KMS-11 (cell line): ENCODE measurements at regions not wholly inside any gene's neighbourhood (a gene's known extent, or its start where the extent isn't known, plus 50 kb on each side); places are given as distances from the start of the nearest gene placed in this dataset.
A peak's percentile ranks its signal among the peaks of the same experiment; 100 is the strongest.

Source experiments
- H2AFZ ChIP-seq: fragments of 200-600 bp; sonication (generic); 2 replicates; pipeline ENCODE4 v1.6.1; 2016; ENCODE audit warnings: antibody characterized with exemption, mixed run types, low read depth
- H3K27ac ChIP-seq: fragments of 200-600 bp; sonication (generic); 2 replicates; pipeline ENCODE4 v1.6.1; 2016; ENCODE audit warnings: mild to moderate bottlenecking, mixed run types
- H3K27me3 ChIP-seq: fragments of 200-600 bp; sonication (generic); 2 replicates; pipeline ENCODE4 v1.6.1; 2017; ENCODE audit warnings: mild to moderate bottlenecking, low read depth, mixed run types, moderate library complexity; ENCODE audit not compliant: insufficient read depth
- H3K36me3 ChIP-seq: fragments of 200-600 bp; sonication (generic); 2 replicates; pipeline ENCODE4 v1.6.1; 2017; ENCODE audit warnings: mild to moderate bottlenecking, mixed run types; ENCODE audit not compliant: insufficient read depth
- H3K4me1 ChIP-seq: fragments of 200-600 bp; sonication (generic); 2 replicates; pipeline ENCODE4 v1.6.1; 2016; ENCODE audit warnings: mild to moderate bottlenecking, low read depth, mixed run types; ENCODE audit not compliant: poor library complexity, severe bottlenecking
- H3K4me2 ChIP-seq: fragments of 200-600 bp; sonication (generic); 2 replicates; pipeline ENCODE4 v1.7.0; 2016; ENCODE audit warnings: mild to moderate bottlenecking, mixed run types
- H3K4me3 ChIP-seq: fragments of 200-600 bp; sonication (generic); IDR thresholded peaks from 2 replicates; pipeline ENCODE4 v1.6.1; 2017; ENCODE audit warnings: low read depth, low read length, mixed read lengths; ENCODE audit not compliant: insufficient read depth
- H3K79me2 ChIP-seq: fragments of 200-600 bp; sonication (generic); 2 replicates; pipeline ENCODE4 v1.6.1; 2016; ENCODE audit warnings: low read depth, mixed run types; ENCODE audit not compliant: insufficient read depth
- H3K9ac ChIP-seq: fragments of 200-600 bp; sonication (generic); 2 replicates; pipeline ENCODE4 v1.6.1; 2016; ENCODE audit warnings: mild to moderate bottlenecking, mixed run types
- H4K20me1 ChIP-seq: fragments of 200-600 bp; sonication (generic); 2 replicates; pipeline ENCODE4 v1.6.1; 2016; ENCODE audit warnings: mild to moderate bottlenecking, mixed run types; ENCODE audit not compliant: insufficient read depth
- CTCF ChIP-seq: fragments of 200-600 bp; sonication (generic); conservative IDR thresholded peaks from 2 replicates; pipeline ENCODE4 v1.6.1; 2017; ENCODE audit warnings: low read depth, mild to moderate bottlenecking, antibody characterized with exemption, low read length, moderate library complexity, mixed read lengths

- no peaks in the 10 kb centered on the region for H4K20me1 ChIP-seq
- H2AFZ ChIP-seq = no peak overlapping the region
- no peak overlapping the region for H3K9ac ChIP-seq
- no peak for TF ChIP-seq CTCF
- H3K27ac ChIP-seq = no peak overlapping the region
- no peaks in the 10 kb centered on the region for H3K36me3 ChIP-seq
- H3K4me1 ChIP-seq = peaks cover 26% of the 10 kb centered on the region
- no peak overlapping the region for H3K4me3 ChIP-seq
- no peaks in the 10 kb centered on the region for H3K79me2 ChIP-seq
- H3K27me3 ChIP-seq = no peaks in the 10 kb centered on the region
- H3K4me2 ChIP-seq = no peak overlapping the region
Observed at GRCh38 chrX:138011468-138011867, 445.5 kb downstream of the ZIC3 start.

GRCh38 chrX:138014577-138014976 is 448.6 kb downstream of the ZIC3 start:
- H3K27ac ChIP-seq = no peak overlapping the region
- no peak overlapping the region for H3K9ac ChIP-seq
- no peaks in the 10 kb centered on the region for H4K20me1 ChIP-seq
- TF ChIP-seq CTCF = no peak
- 0 out of 2 replicates have a peak overlapping the region, but pooled peaks have one; percentile 5 for H3K4me2 ChIP-seq
- H3K27me3 ChIP-seq = no peaks in the 10 kb centered on the region
- no peaks in the 10 kb centered on the region for H3K36me3 ChIP-seq
- no peaks in the 10 kb centered on the region for H3K79me2 ChIP-seq
- H3K4me1 ChIP-seq = peaks cover 28% of the 10 kb centered on the region
- H2AFZ ChIP-seq = peak overlapping the region; percentile 24; the same call in 1 of the 2 replicates
- H3K4me3 ChIP-seq = no peak overlapping the region

GRCh38 chrX:138018145-138018799 is 452.3 kb downstream of the ZIC3 start:
- no peak overlapping the region for H3K4me2 ChIP-seq

DNA sequence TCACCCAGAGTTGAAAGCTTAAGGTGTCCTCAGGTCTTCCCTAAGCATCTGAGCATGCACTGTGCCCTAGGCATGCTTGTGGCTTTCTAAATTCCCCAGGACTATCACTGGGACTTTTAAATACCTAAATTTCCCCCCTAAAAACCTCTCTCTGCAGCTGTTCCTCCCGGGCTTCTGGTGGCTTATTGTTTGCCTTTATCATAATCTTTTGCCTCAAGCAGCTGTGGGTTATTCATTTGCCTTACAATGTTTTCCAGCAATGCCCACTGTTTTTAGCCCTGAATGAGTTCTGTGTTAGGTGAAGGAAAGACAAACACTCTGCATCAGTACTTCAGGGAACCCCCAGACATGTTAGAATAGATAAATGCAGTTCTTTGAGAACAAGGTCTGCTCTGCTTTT is 455.0 kb downstream of the ZIC3 start:
- H3K27ac ChIP-seq = 0 out of 2 replicates have a peak overlapping the region, but pooled peaks have one; percentile 15
- peak overlapping the region; percentile 44 for H2AFZ ChIP-seq
- TF ChIP-seq CTCF = no peak
- H3K4me1 ChIP-seq = peaks cover 34% of the 10 kb centered on the region
- no peaks in the 10 kb centered on the region for H3K36me3 ChIP-seq
- no peaks in the 10 kb centered on the region for H3K79me2 ChIP-seq
- no peak overlapping the region for H3K9ac ChIP-seq
- H3K4me2 ChIP-seq = peak overlapping the region; percentile 39
- no peaks in the 10 kb centered on the region for H4K20me1 ChIP-seq
- no peaks in the 10 kb centered on the region for H3K27me3 ChIP-seq
- no peak overlapping the region for H3K4me3 ChIP-seq

More at GRCh38 chrX:138018145-138018799, 452.3 kb downstream of the ZIC3 start:
- no peaks in the 10 kb centered on the region for H3K79me2 ChIP-seq
- no peak overlapping the region for H2AFZ ChIP-seq
- H3K4me1 ChIP-seq = peaks cover 48% of the 10 kb centered on the region
- H3K4me3 ChIP-seq = no peak overlapping the region
- H3K27me3 ChIP-seq = no peaks in the 10 kb centered on the region
- no peak overlapping the region for H3K9ac ChIP-seq
- no peaks in the 10 kb centered on the region for H3K36me3 ChIP-seq
- H4K20me1 ChIP-seq = no peaks in the 10 kb centered on the region
- no peak overlapping the region for H3K27ac ChIP-seq
- no peak for TF ChIP-seq CTCF
